ENCODE measurements at regions not wholly inside any gene's neighbourhood (a gene's known extent, or its start where the extent isn't known, plus 50 kb on each side); places are given as distances from the start of the nearest gene placed in this dataset.

DNA sequence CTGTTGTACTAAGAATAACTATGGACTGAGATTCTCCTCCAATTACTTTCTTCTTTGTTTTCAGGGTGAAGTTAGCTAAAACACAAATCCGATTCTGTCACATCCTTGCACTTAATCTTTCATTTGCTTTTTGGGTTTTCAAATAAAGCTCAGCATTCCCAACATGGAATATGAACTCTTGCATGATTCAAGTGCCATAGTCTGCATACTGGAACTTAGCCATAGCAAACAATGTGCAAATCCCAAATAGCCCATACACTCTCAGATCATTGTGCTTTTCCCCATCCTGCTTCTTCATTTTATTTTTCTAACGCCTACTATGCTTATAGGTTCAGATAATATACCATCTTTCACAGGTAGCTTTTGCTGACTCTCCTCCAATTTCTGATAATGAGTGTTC is 455.8 kb upstream of the PRMT6 start:
- DNase-seq (ENCODE audit: low spot score in 2 of 2), result no peak
- no peak for TF ChIP-seq POLR2A (IDR thresholded peaks at IDR 0.05)
- TF ChIP-seq, protein P1, sequence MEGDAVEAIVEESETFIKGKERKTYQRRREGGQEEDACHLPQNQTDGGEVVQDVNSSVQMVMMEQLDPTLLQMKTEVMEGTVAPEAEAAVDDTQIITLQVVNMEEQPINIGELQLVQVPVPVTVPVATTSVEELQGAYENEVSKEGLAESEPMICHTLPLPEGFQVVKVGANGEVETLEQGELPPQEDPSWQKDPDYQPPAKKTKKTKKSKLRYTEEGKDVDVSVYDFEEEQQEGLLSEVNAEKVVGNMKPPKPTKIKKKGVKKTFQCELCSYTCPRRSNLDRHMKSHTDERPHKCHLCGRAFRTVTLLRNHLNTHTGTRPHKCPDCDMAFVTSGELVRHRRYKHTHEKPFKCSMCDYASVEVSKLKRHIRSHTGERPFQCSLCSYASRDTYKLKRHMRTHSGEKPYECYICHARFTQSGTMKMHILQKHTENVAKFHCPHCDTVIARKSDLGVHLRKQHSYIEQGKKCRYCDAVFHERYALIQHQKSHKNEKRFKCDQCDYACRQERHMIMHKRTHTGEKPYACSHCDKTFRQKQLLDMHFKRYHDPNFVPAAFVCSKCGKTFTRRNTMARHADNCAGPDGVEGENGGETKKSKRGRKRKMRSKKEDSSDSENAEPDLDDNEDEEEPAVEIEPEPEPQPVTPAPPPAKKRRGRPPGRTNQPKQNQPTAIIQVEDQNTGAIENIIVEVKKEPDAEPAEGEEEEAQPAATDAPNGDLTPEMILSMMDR (IDR thresholded peaks at IDR 0.05), result no peak
- 73 to 74% methylated on average over 2 of the region's 2 CpGs for WGBS, 2 donors
- intact Hi-C loops (cut with DNase I; ENCODE audit: low total_unique reads), result no loop called here
- H3K4me3 ChIP-seq (ENCODE audit: low read depth, poor library complexity, severe bottlenecking), result no peak overlapping the region

DNA sequence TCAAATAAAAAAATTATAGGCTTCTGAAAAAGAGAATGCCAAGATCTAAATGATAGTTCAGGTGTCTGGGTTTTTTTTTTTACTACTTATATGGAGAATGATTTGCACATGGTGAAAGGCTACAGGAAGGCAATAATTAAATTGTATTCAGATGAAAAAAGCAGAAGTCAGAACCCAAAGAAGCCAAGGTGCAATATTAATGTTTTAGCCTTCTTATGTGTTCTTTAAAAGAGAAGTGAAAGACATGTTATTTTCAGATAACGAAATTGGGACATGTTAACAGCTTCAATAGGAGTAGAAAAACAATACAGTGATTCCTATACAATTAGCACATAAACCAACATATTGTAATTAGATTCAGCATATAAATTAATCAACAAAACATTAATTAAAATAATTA is 452.9 kb upstream of the PRMT6 start:
- intact Hi-C loops (cut with DNase I; ENCODE audit: low total_unique reads), result no loop called here
- H3K4me3 ChIP-seq (ENCODE audit: low read depth, poor library complexity, severe bottlenecking), result no peak overlapping the region
- WGBS, 2 donors, result 77 to 82% methylated on average over 1 of the region's 1 CpG
- DNase-seq (ENCODE audit: low spot score in 2 of 2), result no peak
- TF ChIP-seq, protein P1 (IDR thresholded peaks at IDR 0.05), result no peak
- no peak for TF ChIP-seq POLR2A (IDR thresholded peaks at IDR 0.05)

DNA sequence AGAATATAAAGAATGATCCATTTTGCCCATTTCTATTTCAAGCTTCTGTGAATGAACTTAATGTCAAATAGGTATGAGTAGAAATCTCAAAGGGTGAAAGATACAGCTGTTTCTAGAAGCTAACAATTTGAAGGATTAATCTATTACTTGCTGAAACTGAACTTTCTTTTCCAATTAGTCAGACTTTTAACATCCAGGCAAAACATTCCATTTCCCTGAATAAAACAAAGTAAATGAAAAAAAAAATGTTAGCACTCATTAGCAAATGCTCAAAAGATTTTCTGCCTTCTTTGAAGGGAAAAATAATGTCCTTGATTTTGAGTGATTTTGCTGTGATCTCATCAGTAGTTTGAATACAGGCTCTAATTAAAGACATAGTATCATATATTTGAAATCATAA is 447.6 kb upstream of the PRMT6 start:
- intact Hi-C loops (cut with DNase I; ENCODE audit: low total_unique reads), result no loop called here
- H3K4me3 ChIP-seq (ENCODE audit: low read depth, poor library complexity, severe bottlenecking), result no peak overlapping the region
- TF ChIP-seq, protein P1 (IDR thresholded peaks at IDR 0.05), result no peak
- TF ChIP-seq POLR2A (IDR thresholded peaks at IDR 0.05), result no peak
- no peak for DNase-seq (ENCODE audit: low spot score in 2 of 2)

DNA sequence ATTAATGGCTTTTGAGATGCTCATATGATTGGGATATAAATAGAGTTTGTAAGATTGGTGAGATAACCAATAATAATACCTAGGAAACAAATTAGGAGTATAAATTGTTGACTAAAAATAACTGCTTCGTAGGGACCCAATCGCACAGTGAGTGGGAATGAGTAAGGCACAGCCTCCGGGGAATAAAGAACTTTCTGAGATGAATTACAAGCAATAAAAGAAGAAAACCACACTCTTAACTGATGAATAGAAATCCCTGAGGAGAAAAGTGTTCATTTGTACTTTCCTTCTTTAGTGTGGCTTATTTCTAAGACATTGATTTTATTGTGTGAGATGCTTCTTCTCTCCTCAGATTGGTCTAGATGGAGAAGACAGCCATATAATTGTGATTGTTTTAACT is 443.4 kb upstream of the PRMT6 start:
- TF ChIP-seq, protein P1 (IDR thresholded peaks at IDR 0.05), result no peak
- TF ChIP-seq POLR2A (IDR thresholded peaks at IDR 0.05), result no peak
- intact Hi-C loops (cut with DNase I; ENCODE audit: low total_unique reads), result no loop called here
- no peak for DNase-seq (ENCODE audit: low spot score in 2 of 2)
- WGBS, 2 donors, result 63 to 64% methylated on average over 3 of the region's 3 CpGs
- H3K4me3 ChIP-seq (ENCODE audit: low read depth, poor library complexity, severe bottlenecking), result no peak overlapping the region

DNA sequence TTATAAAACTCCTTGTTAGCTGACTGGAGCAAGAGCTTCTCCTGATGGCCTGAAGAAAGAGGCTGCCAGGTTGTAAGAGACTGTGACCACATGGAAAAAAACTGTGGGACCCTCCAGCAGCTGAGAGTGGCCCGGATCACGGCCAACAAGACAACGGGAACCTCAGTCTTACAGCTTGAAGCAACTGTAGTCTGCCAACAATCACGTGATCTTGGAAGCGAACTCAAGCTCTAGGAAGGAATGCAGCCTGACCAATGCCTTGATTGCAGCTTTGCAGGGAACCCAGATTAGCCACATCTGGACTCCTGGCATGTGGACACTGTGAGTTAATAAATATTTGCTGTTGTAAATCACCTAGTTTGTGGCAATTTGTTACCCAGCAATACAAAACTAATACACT is 442.6 kb upstream of the PRMT6 start:
- WGBS, 2 donors, result 54 to 64% methylated on average over 5 of the region's 5 CpGs
- TF ChIP-seq, protein P1 (IDR thresholded peaks at IDR 0.05), result no peak
- no peak for TF ChIP-seq POLR2A (IDR thresholded peaks at IDR 0.05)
- H3K4me3 ChIP-seq (ENCODE audit: low read depth, poor library complexity, severe bottlenecking), result no peak overlapping the region
- intact Hi-C loops (cut with DNase I; ENCODE audit: low total_unique reads), result no loop called here
- DNase-seq (ENCODE audit: low spot score in 2 of 2), result no peak

DNA sequence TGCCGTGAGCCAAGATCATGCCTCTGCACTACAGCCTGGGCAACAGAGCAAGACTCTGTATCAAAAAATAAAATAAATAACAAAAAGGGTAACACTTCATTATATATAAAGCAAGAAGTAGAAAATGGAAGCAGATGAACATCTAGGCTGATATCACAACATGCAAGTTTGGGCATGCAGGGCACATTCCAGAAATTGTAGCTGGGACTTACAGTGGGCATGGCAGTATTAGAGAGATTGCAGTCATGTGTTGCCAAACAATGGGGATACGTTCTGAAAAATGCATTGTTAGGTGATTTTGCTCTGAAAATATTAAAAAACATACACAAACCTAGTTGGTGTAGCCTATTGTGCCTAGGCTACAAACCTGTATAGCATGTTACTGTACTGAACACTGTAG is 441.0 kb upstream of the PRMT6 start:
- intact Hi-C loops (cut with DNase I; ENCODE audit: low total_unique reads), result no loop called here
- 60 to 62% methylated on average over 2 of the region's 2 CpGs for WGBS, 2 donors

More for the DNA sequence above, 441.0 kb upstream of the PRMT6 start:
- TF ChIP-seq POLR2A (IDR thresholded peaks at IDR 0.05), result no peak
- TF ChIP-seq, protein P1 (IDR thresholded peaks at IDR 0.05), result no peak
- DNase-seq (ENCODE audit: low spot score in 2 of 2), result no peak
- H3K4me3 ChIP-seq (ENCODE audit: low read depth, poor library complexity, severe bottlenecking), result no peak overlapping the region
